NT2/D1 (cell line): ENCODE measurements at regions not wholly inside any gene's neighbourhood (a gene's known extent, or its start where the extent isn't known, plus 50 kb on each side); places are given as distances from the start of the nearest gene placed in this dataset.

Experiments
- SUZ12 ChIP-seq: IDR thresholded peaks from 2 replicates; pipeline ENCODE4 v1.6.1; 2011; ENCODE audit not compliant: insufficient read length, insufficient read depth; ENCODE audit errors: extremely low read depth
- YY1 ChIP-seq: IDR thresholded peaks from 2 replicates; pipeline ENCODE4 v1.6.1; 2011; ENCODE audit not compliant: insufficient read length, insufficient read depth

DNA sequence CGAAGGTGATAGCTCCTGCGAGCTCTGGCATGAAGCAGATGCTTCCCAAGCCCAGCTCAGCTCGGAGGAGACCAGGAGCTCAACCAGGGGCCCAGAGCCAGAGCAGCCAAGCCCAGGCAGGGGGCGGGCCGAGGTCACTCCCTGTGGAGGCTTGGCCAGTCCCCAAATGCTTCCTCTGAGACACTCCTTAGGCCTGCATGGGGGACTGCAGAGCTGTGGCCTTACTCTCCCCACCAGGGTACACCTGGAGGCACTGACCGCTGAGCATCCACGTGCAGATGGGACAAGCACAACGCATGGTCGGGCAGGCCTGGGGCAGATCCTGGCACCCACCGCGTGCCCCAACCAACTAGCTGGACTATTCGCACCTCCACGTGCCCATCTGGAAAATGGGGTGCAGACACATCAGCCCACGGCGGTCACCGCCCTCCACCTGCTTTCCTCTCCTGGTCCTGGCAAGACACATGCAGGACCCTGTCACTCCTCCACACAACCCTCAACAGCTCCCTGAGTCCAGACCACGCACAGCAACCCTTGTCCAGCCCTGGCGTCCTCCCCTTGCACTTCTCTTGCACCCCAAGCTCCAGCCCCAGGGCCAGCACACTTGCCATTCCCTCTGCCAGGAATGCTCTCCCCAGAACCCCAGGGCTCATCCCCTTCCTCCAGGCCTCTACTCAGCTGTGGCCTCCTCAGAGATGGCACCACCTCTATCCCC, 164.7 kb upstream of the IQSEC1 start:
- TF ChIP-seq SUZ12 (no peak), YY1 (no peak)
